ENCODE measurements at regions not wholly inside any gene's neighbourhood (a gene's known extent, or its start where the extent isn't known, plus 50 kb on each side); places are given as distances from the start of the nearest gene placed in this dataset.

GRCh38 chr6:23448281-23448680, 677.7 kb upstream of the NRSN1 start:
- Mint-ChIP-seq H3K36me3 (ENCODE audit: low read depth) (no peaks in the 10 kb centered on the region), H3K9me3 (no peaks in the 10 kb centered on the region), H3K4me1 (peaks cover 40% of the 10 kb centered on the region), H3K4me3 (no peak overlapping the region), H3K27ac (ENCODE audit: unreplicated experiment) (no peak overlapping the region), H3K27me3 (ENCODE audit: low read depth) (no peaks in the 10 kb centered on the region)
- DNase-seq (ENCODE audit: low read depth, low spot score) = no peak
- no peak for TF ChIP-seq CTCF (conservative IDR thresholded peaks at IDR 0.05)

DNA sequence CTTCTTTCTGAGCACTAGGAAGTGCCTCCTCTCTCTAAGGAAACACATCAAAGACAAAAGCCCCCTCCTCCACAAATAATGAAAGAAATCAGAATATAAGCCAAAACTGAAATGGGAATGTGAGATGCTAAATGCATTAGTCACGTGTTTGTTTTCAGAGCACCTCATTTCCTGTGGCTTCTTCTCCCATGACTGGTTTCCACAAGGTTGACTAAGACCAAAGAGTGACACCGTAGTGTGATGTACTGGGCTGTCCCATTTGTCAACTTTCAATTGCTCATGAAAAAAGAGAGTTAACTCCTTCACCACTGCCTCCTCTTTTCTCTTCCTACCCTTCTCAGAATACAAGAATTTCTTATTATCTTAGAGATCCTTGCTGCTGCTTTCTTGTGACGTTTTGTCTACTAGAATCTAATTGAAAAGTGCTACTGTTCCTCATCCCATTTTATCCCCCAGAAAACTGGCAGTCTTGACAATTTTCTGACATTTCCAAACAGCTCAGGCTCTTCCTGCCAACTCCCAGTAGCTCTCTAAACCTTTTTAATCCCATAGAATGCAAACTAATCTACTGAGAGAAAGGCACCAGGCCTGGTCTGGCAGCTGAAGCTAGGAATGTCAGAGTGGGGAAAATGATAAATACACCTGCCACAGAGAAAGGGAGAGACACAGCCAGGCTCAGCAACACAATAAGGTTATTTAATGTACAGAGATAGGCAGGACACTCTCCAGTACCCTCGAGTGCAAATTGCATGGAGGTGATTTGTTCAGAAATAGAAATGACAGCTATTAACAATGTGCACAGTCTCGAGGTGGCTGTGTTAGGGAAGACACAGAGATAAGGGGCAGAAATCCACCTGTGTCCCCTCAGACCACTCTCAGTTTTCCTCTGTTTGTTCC, 671.7 kb upstream of the NRSN1 start:
- no peak overlapping the region for H3K4me3 Mint-ChIP-seq
- H3K27ac Mint-ChIP-seq (ENCODE audit: unreplicated experiment) = no peak overlapping the region
- no peak for DNase-seq (ENCODE audit: low read depth, low spot score)
- H3K27me3 Mint-ChIP-seq (ENCODE audit: low read depth) = no peaks in the 10 kb centered on the region
- no peaks in the 10 kb centered on the region for H3K36me3 Mint-ChIP-seq (ENCODE audit: low read depth)
- no peaks in the 10 kb centered on the region for H3K9me3 Mint-ChIP-seq
- TF ChIP-seq CTCF (conservative IDR thresholded peaks at IDR 0.05) = no peak
- no peaks in the 10 kb centered on the region for H3K4me1 Mint-ChIP-seq

DNA sequence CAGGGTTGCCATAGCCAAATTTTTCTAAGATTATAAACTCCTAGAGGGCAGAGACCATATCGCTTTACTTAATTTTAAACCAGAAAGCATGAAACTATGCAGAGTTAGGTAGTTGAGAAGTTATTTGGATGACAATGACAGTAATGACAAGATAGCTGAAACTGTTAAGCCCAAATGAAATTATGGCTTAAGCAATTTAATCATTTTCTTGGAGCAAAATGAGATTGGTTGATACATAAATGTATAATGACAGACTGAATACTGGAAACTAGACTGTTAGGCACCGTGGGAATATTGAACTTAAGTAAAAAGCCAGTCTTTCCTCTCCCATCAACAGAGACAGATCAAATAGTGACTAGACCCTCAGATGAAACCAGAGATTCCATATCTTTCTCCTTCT, 670.3 kb upstream of the NRSN1 start:
- Mint-ChIP-seq H3K36me3 (ENCODE audit: low read depth) (peaks cover 3% of the 10 kb centered on the region), H3K27ac (ENCODE audit: unreplicated experiment) (no peak overlapping the region), H3K4me1 (no peaks in the 10 kb centered on the region), H3K9me3 (peaks cover 4% of the 10 kb centered on the region), H3K4me3 (no peak overlapping the region), H3K27me3 (ENCODE audit: low read depth) (no peaks in the 10 kb centered on the region)
- no peak for TF ChIP-seq CTCF (conservative IDR thresholded peaks at IDR 0.05)
- no peak for DNase-seq (ENCODE audit: low read depth, low spot score)

- DNase-seq (ENCODE audit: low read depth, low spot score) = no peak
- no peak for TF ChIP-seq CTCF (conservative IDR thresholded peaks at IDR 0.05)
- Mint-ChIP-seq H3K36me3 (ENCODE audit: low read depth) (peaks cover 6% of the 10 kb centered on the region), H3K9me3 (peaks cover 6% of the 10 kb centered on the region), H3K4me3 (no peak overlapping the region), H3K4me1 (no peaks in the 10 kb centered on the region), H3K27me3 (ENCODE audit: low read depth) (no peaks in the 10 kb centered on the region), H3K27ac (ENCODE audit: unreplicated experiment) (no peak overlapping the region)
Observed at GRCh38 chr6:23456396-23456795, 669.6 kb upstream of the NRSN1 start.

DNA sequence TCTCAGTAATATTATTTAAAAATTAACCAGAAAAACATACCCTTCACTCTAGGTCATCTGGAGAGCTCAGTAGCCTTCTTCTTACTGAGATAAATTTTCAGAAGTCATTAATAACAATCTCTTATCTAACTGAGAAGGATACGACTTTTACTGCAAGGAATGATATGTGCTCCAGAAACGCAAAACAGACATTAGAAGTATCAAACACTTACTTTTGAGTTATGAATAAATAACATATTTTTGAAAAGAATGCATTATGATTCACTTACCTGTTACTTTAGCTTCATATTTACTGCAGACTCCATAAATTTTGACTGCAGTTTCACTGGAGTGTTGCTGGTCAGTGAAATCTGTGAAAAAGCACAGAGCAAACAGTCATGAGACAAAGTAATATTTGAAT, 668.7 kb upstream of the NRSN1 start:
- Mint-ChIP-seq H3K9me3 (peaks cover 6% of the 10 kb centered on the region), H3K4me3 (no peak overlapping the region), H3K27me3 (ENCODE audit: low read depth) (no peaks in the 10 kb centered on the region), H3K36me3 (ENCODE audit: low read depth) (peaks cover 6% of the 10 kb centered on the region), H3K27ac (ENCODE audit: unreplicated experiment) (no peak overlapping the region), H3K4me1 (no peaks in the 10 kb centered on the region)
- TF ChIP-seq CTCF (conservative IDR thresholded peaks at IDR 0.05) = no peak
- no peak for DNase-seq (ENCODE audit: low read depth, low spot score)
